ENCODE measurements at regions not wholly inside any gene's neighbourhood (a gene's known extent, or its start where the extent isn't known, plus 50 kb on each side); places are given as distances from the start of the nearest gene placed in this dataset.

DNA sequence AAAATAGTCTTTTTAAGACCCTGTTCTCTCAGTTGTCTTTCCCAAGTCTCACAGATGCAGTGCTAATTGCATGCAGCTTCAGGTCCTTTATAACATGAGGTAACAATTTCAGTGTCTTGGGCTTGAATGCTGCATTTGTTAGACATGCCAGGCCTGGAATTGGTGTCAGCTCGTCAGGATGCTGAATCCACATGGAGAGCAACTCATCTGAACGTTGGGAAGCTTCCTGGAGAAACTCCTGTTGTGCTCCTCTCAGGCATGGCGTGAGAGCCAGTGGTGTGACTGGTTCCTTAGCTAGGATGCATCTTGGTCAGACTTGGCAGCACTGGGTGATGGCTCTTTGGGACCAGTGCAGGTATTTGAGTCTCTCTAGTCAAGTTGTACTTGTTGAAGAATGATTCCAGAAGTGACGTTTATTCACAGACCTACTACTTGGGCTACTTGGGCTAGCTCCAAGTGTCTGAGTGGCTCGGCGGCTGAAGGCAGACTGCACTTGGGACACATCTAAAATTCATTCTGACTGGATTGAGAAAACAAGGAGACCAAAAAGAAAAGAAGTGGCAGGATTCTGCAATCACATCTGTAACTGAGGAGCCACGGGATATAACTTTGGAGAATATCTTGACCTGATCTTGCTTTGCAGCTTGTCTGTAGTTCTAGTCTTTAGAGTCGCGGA, 134.8 kb upstream of the ARHGAP5 start:
- no peak overlapping the region for H3K27ac ChIP-seq (ENCODE audit: low read depth, low read length)
- Mint-ChIP-seq H3K4me1 (peaks cover 18 to 59% (median 38%) of the 10 kb centered on the region in 7 donors), H3K4me3 (no peak overlapping the region), H3K27ac (peak overlapping the region in 2 of 9 donors; percentile 11 to 32), H3K9me3 (no peaks in the 10 kb centered on the region), H3K27me3 (no peaks in the 10 kb centered on the region), H3K36me3 (no peaks in the 10 kb centered on the region)
- no peaks in the 10 kb centered on the region for H3K36me3 ChIP-seq (ENCODE audit: control insufficient read depth in 2 of 3, insufficient read depth in 3 of 3, low read length in 3 of 3)
- ATAC-seq (no peak), DNase-seq (no peak)
- no peaks in the 10 kb centered on the region for H3K9me3 ChIP-seq (ENCODE audit: control insufficient read depth in 2 of 3, low read length in 3 of 3)
- ChIA-PET POLR2A (interaction anchor here (5.2 kb wide), 1 partner anchor 135 kb away, joined by 22 read pairs; the partner anchor contains the start of gene ARHGAP5), CTCF (interaction anchor here (1.4 kb wide), 1 partner anchor 311 kb away, joined by 4 read pairs; no protein-coding TSS in a partner anchor)
- intact Hi-C loops (cut with micrococcal nuclease), result loop anchor here in 1 of 2 donors (10.0 kb wide), 1 partner anchor 738 kb away; the partner anchor contains the start of gene HECTD1
- peaks cover 10 to 28% of the 10 kb centered on the region in 2 donors for H3K4me1 ChIP-seq (ENCODE audit: control insufficient read depth in 2 of 2, insufficient read depth in 2 of 2, low read length in 2 of 2)
- no peak overlapping the region for H3K4me3 ChIP-seq (ENCODE audit: low read length)
- no peaks in the 10 kb centered on the region for H3K27me3 ChIP-seq (ENCODE audit: control insufficient read depth in 2 of 2, insufficient read depth in 2 of 2, low read length in 2 of 2)

DNA sequence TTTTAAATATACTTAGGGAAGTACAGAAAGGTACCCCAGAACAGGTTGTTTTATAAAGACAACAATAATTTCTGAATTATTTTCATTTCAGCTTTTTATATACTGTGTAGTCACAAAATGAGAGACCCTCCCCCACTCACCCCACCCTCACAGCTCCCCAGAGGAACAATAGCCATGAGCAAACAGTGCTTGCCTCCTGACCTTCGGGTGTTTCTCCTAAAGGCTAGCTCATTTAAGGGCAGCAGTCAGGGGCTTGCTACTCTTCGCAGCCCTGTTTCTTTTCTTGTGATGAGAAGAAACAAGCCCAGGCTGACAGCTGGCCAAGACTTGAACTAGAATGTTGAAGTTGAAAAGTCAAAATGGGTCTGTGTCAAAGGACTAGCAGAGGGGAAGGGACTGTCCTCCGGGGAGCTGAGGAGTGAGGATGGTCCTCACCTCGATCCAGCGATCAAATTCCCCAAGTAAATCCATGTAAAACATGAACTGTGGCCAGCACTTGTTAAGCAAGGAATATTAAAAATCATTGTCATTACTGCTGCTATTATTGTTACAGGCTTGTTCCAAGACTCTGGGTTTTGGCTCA, 133.8 kb upstream of the ARHGAP5 start:
- ATAC-seq (no peak), DNase-seq (no peak)
- peaks cover 10 to 28% of the 10 kb centered on the region in 2 donors for H3K4me1 ChIP-seq (ENCODE audit: control insufficient read depth in 2 of 2, insufficient read depth in 2 of 2, low read length in 2 of 2)
- Mint-ChIP-seq H3K27ac (peak overlapping the region in 4 of 9 donors; percentile 19 to 94 (median 92)), H3K4me1 (peaks cover 17 to 61% (median 33%) of the 10 kb centered on the region in 7 donors), H3K36me3 (no peaks in the 10 kb centered on the region), H3K9me3 (no peaks in the 10 kb centered on the region), H3K4me3 (peak overlapping the region in 1 of 10 donors; percentile 23), H3K27me3 (peaks cover 0 to 3% (median 0%) of the 10 kb centered on the region in 5 donors)
- no peaks in the 10 kb centered on the region for H3K9me3 ChIP-seq (ENCODE audit: control insufficient read depth in 2 of 3, low read length in 3 of 3)
- ChIA-PET CTCF (interaction anchor here (0.9 to 1.0 kb wide), 2 partner anchors 9 to 14 kb away, joined by 3 to 5 read pairs; no protein-coding TSS in a partner anchor), POLR2A (interaction anchor here (5.2 kb wide), 1 partner anchor 134 kb away, joined by 22 read pairs; the partner anchor contains the start of gene ARHGAP5)
- no peak overlapping the region for H3K27ac ChIP-seq (ENCODE audit: low read depth, low read length)
- H3K27me3 ChIP-seq (ENCODE audit: control insufficient read depth in 2 of 2, insufficient read depth in 2 of 2, low read length in 2 of 2), result no peaks in the 10 kb centered on the region
- no peaks in the 10 kb centered on the region for H3K36me3 ChIP-seq (ENCODE audit: control insufficient read depth in 2 of 3, insufficient read depth in 3 of 3, low read length in 3 of 3)
- intact Hi-C loops (cut with micrococcal nuclease), result loop anchor here in 1 of 2 donors (10.0 kb wide), 1 partner anchor 739 kb away; the partner anchor contains the start of gene HECTD1
- no peak overlapping the region for H3K4me3 ChIP-seq (ENCODE audit: low read length)

DNA sequence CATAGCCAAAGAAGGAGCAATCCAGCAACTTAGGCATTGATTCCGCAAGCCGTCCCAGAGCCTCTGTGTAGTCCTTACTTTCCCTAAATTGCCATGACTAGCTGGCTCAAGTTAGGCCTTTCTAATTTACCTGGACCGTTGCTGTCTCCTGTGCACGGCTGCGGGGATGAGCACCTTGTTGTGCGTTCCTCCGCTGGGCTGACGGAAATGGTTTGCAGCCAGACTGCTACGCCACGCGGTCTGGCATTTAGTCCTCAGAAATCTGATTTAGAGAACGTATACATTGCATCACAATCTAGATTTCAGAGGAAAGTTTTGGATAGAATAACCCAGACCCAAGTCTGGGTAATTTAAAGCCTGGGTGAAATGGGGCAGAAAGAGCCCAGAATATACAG, 133.2 kb upstream of the ARHGAP5 start:
- H3K27ac ChIP-seq (ENCODE audit: low read depth, low read length), result peak overlapping the region; percentile 56
- H3K4me3 ChIP-seq (ENCODE audit: low read length), result no peak overlapping the region
- DNase-seq, result no peak
- peaks cover 10 to 28% of the 10 kb centered on the region in 2 donors for H3K4me1 ChIP-seq (ENCODE audit: control insufficient read depth in 2 of 2, insufficient read depth in 2 of 2, low read length in 2 of 2)
- Mint-ChIP-seq H3K27me3 (peaks cover 0 to 4% (median 0%) of the 10 kb centered on the region in 5 donors), H3K9me3 (no peaks in the 10 kb centered on the region), H3K27ac (peak overlapping the region in 8 of 9 donors; percentile 54 to 94 (median 90)), H3K4me1 (peaks cover 20 to 61% (median 33%) of the 10 kb centered on the region in 7 donors), H3K4me3 (peak overlapping the region in 8 of 10 donors; percentile 62 to 84 (median 72)), H3K36me3 (no peaks in the 10 kb centered on the region)
- intact Hi-C loops (cut with micrococcal nuclease), result loop anchor here in 1 of 2 donors (2.0 to 10.0 kb wide), 3 partner anchors 383 to 1385 kb away; partner anchors contain the start of genes G2E3, HECTD1 and NUBPL
- ATAC-seq, result no peak
- POLR2A ChIA-PET, result interaction anchor here (1.1 to 5.2 kb wide), 2 partner anchors 19 to 133 kb away, joined by 4 to 22 read pairs; partner anchors contain the start of gene ARHGAP5
- CTCF ChIA-PET, result interaction anchor here (0.9 to 1.0 kb wide), 2 partner anchors 10 to 15 kb away, joined by 3 to 5 read pairs; no protein-coding TSS in a partner anchor
- no peaks in the 10 kb centered on the region for H3K27me3 ChIP-seq (ENCODE audit: control insufficient read depth in 2 of 2, insufficient read depth in 2 of 2, low read length in 2 of 2)
- H3K9me3 ChIP-seq (ENCODE audit: control insufficient read depth in 2 of 3, low read length in 3 of 3), result no peaks in the 10 kb centered on the region
- H3K36me3 ChIP-seq (ENCODE audit: control insufficient read depth in 2 of 3, insufficient read depth in 3 of 3, low read length in 3 of 3), result no peaks in the 10 kb centered on the region

DNA sequence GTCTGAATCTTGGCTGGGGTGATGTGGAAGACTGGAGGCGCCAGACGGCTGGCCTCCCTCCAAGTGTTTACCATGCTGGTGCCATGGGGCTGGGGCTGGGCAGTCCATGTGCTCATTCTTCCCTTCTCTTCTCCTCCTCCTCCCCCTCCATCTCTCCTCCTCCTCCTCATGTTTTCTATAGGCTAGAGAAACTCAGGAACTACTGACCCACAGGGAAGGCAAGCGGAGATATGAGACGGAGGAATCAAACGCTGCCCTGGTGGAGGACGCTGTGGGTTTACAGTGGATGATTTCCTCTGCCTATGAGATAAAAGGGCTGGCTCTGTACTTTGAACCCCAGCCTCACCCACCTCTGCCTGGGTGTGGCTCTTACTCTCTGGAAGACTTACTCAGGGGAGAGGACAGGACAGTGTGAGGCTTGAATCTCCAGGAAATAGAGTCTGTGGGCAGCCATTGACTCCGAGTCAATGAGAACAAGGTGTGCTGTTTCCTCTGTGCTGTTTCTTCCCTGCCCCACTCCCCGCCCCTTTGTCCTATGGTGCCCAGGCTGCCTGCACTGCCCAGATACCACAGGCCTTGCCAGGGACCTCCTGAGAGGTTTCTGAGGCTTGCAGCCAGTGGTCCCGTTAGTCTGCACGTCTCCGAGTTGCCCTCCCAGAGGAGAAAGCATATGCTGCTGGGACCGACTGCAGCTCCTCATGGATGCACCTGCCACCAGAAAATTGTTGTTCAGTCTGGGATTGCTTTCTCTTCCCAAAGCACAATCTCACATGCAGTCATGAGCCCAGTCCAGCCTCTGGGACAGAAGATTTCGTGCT, 132.6 kb upstream of the ARHGAP5 start:
- Histone ChIP-seq H3K4me1 (ENCODE audit: control insufficient read depth in 2 of 2, insufficient read depth in 2 of 2, low read length in 2 of 2) (peaks cover 10 to 28% of the 10 kb centered on the region in 2 donors), H3K27me3 (ENCODE audit: control insufficient read depth in 2 of 2, insufficient read depth in 2 of 2, low read length in 2 of 2) (no peaks in the 10 kb centered on the region), H3K36me3 (ENCODE audit: control insufficient read depth in 2 of 3, insufficient read depth in 3 of 3, low read length in 3 of 3) (no peaks in the 10 kb centered on the region), H3K27ac (ENCODE audit: low read depth, low read length) (peak overlapping the region; percentile 56), H3K4me3 (ENCODE audit: low read length) (peak overlapping the region; percentile 29), H3K9me3 (ENCODE audit: control insufficient read depth in 2 of 3, low read length in 3 of 3) (no peaks in the 10 kb centered on the region)
- ChIA-PET CTCF (interaction anchor here (1.5 kb wide), 1 partner anchor 10 kb away, joined by 3 read pairs; no protein-coding TSS in a partner anchor), POLR2A (interaction anchor here (0.8 to 5.2 kb wide), 3 partner anchors 13 to 133 kb away, joined by 3 to 22 read pairs (median 4); partner anchors contain the start of gene ARHGAP5)
- H3K27ac Mint-ChIP-seq, result peak overlapping the region; percentile 54 to 94 (median 90)
- H3K4me3 Mint-ChIP-seq, result peak overlapping the region; percentile 30 to 84 (median 70)
- peaks cover 0 to 4% (median 0%) of the 10 kb centered on the region in 5 donors for H3K27me3 Mint-ChIP-seq
- H3K9me3 Mint-ChIP-seq, result no peaks in the 10 kb centered on the region
- intact Hi-C loops (cut with micrococcal nuclease), result loop anchor here in 1 of 2 donors (1.0 to 10.0 kb wide), 8 partner anchors 7 to 1386 kb away; partner anchors contain the start of genes DTD2, G2E3, HECTD1 and NUBPL
- H3K4me1 Mint-ChIP-seq, result peaks cover 21 to 62% (median 33%) of the 10 kb centered on the region in 7 donors
- DNase-seq (peak in 4 of 9 donors; percentile 2 to 37 (median 18)), ATAC-seq (peak; percentile 20)
- no peaks in the 10 kb centered on the region for H3K36me3 Mint-ChIP-seq

DNA sequence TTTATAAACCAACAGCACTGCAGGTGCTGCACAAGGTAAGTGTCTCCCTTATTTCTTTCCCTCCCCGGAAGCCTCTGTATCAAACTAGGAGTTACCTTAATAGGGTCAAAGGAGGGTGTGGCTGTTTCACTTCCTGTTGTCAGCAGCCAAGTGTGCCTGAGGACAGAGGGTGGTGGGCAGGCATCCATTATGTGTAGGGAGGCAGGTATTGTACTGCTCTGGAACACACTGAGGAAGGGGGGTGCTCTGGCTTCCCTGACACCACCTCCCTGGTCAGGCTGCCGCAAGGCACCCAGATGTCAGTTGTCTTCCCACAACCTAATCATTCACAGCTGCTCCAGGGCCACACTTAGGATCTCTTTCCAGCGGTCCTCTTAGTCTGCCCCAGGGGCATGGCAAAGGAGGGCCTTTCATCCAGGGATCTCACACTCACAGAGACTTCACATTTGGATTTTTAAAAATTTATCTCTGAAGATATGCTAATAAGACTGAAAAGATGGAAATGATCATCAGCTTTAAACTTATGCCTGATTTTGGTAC, 132.0 kb upstream of the ARHGAP5 start:
- POLR2A ChIA-PET, result interaction anchor here (0.6 to 5.2 kb wide), 4 partner anchors 13 to 485 kb away, joined by 3 to 22 read pairs (median 4); partner anchors contain the start of gene ARHGAP5
- peak overlapping the region; percentile 56 for H3K27ac ChIP-seq (ENCODE audit: low read depth, low read length)
- peak; percentile 83 for ATAC-seq
- peak overlapping the region in 9 of 10 donors; percentile 30 to 84 (median 71) for H3K4me3 Mint-ChIP-seq
- H3K4me1 ChIP-seq (ENCODE audit: control insufficient read depth in 2 of 2, insufficient read depth in 2 of 2, low read length in 2 of 2), result peaks cover 10 to 28% of the 10 kb centered on the region in 2 donors
- peaks cover 21 to 64% (median 33%) of the 10 kb centered on the region in 7 donors for H3K4me1 Mint-ChIP-seq
- no peaks in the 10 kb centered on the region for H3K9me3 Mint-ChIP-seq
- no peaks in the 10 kb centered on the region for H3K36me3 Mint-ChIP-seq
- H3K27me3 Mint-ChIP-seq, result peaks cover 0 to 4% (median 0%) of the 10 kb centered on the region in 5 donors
- peak in 8 of 9 donors; percentile 7 to 75 (median 48) for DNase-seq
- no peaks in the 10 kb centered on the region for H3K36me3 ChIP-seq (ENCODE audit: control insufficient read depth in 2 of 3, insufficient read depth in 3 of 3, low read length in 3 of 3)
- H3K4me3 ChIP-seq (ENCODE audit: low read length), result peak overlapping the region; percentile 29
- no peaks in the 10 kb centered on the region for H3K9me3 ChIP-seq (ENCODE audit: control insufficient read depth in 2 of 3, low read length in 3 of 3)
- H3K27ac Mint-ChIP-seq, result peak overlapping the region; percentile 62 to 94 (median 90)
- H3K27me3 ChIP-seq (ENCODE audit: control insufficient read depth in 2 of 2, insufficient read depth in 2 of 2, low read length in 2 of 2), result no peaks in the 10 kb centered on the region
- intact Hi-C loops (cut with micrococcal nuclease), result loop anchor here in 1 of 2 donors (1.0 to 10.0 kb wide), 8 partner anchors 8 to 1386 kb away; partner anchors contain the start of genes DTD2, G2E3, HECTD1 and NUBPL
- CTCF ChIA-PET, result interaction anchor here (1.5 kb wide), 1 partner anchor 11 kb away, joined by 3 read pairs; no protein-coding TSS in a partner anchor
